HG02981 (cell line): ENCODE measurements at regions not wholly inside any gene's neighbourhood (a gene's known extent, or its start where the extent isn't known, plus 50 kb on each side); places are given as distances from the start of the nearest gene placed in this dataset.

Experiments used
- ATAC-seq: cut with Tn5 transposase; IDR thresholded peaks from one replicate; pipeline ENCODE4 v1.9.1; 2021; ENCODE audit warnings: mild to moderate bottlenecking, moderate library complexity; ENCODE audit not compliant: unreplicated experiment

DNA sequence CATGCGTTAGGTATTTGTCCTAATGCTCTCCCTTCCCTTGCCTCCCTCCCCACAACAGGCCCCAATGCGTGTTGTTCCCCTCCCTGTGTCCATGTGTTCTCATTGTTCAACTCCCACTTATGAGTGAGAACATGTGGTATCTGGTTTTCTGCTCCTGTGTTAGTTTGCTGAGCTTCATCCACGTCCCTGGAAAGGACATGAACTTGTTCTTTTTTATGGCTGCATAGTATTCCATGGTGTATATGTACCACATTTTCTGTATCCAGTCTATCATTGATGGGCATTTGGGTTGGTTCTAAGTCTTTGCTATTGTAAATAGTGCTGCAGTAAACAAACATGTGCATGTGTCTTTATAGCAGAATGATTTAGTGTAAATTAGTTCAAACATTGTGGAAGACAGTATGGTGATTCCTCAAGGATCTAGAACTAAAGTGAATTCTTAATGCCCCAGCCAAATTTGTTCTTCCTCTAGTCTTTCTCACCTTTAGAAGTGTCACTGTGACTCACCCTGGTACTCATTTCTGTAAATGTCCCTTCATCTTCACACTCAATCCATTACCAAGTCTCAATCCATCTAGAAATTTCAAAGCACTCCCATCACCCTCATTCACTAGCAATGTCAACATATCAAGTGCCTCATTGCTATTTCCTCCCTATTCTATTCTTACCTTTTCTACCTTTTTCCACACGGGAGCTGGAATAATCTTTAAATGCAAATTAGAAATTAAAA is 123.9 kb downstream of the MREG start:
- ATAC-seq, result peak; percentile 52

DNA sequence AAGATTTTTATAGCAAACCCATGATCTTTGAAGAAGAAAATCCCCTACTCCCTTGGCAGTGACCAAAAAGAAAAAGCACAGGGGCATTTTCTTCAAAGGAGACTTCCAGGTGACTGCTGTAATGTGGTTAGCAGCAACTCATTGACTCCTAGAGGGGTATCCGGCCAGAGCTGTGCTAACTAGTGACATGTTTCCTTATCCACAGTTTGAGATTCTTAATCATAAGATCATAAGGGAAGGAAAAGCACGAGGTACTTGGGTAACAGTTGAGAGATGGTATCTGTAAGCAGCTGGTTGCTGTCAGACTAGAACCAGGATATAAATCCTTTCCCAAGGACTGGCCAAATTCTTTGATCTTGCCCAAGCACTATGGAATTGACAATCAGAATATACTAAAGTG is 124.7 kb downstream of the MREG start:
- no peak for ATAC-seq

DNA sequence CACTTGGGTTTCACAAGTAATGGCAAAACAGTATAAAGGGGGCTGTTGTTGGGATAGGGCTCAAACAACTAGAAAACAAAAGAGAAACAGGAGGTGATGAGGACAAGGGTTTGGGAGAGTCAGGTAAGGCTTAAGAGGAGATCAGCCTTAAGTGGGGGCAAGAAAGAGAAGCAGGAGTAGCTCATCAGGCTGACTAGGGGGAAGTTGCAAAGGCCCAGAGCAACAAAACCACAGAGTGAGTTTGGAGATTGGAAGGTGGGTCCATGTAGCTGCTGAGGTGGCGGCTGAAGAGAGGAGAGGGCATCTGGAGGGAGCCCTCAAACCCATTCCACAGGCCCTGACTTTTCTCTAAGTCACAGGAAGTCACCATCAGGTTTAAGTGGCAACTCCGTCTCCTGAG is 126.0 kb downstream of the MREG start:
- no peak for ATAC-seq

DNA sequence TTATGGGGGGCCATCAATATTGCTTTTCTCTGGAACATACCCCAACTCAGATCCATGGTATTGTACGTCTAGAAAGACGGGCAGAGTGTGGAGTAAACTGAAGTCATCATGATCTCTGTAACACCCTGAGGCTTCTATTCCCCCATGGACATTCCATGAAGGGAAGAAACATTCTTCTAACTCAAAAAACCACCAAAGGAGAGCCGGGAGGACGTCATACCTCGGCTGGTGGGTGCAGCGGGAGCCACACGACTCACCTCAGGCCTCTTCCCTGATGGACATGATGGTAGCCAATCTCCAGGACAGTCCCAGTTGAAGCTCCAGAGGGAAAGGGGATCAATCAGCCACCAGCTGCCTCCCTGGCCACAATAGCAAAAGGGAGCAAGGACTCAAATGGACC is 127.3 kb downstream of the MREG start:
- no peak for ATAC-seq

DNA sequence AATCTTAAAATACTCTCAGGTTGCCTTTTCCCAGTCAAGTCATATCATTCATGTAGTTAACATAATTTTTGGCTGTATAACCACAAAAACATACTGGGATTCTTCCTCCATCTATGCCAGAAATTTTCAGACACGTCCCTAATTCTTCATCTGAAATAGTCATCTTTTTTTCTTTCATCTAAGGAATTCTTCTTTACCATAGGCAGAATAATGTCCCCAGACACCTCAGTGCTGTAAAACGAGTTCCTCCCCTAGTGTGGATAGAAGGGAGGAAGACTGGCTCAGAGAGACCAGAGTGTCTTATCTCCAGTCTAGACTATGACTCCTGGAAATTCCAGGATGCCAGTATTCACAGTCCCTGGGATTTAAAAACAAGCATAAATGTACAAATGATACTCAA is 127.8 kb downstream of the MREG start:
- ATAC-seq, result no peak

DNA sequence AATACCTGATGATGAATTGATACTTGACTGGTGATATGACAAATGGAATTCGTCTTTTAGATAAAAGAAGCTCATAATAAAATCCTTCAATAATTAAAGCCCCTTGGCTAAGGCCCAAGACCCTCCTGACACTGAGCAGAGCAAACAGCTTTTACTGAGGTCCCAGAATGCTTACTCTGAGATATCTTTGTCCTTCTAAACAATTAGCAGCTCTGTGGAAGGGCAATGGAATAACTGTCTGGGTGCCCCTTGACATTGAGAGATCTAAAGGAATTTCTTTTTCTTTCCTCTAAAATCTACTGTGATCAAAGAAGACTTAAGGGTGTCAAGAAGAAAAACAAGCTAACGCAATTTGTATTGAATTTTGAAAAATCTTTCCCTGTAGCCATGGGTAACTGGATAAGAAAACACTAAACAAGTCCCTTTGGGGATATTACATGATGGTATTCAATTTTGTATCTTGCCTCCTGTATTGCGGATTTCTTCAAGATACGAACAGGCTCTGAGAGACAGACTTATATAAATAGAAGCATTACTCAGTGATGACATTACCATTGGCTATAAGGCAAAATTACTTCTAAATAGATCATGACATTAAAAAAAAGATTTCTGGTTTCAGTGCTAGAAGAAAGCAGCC is 128.8 kb downstream of the MREG start:
- ATAC-seq, result no peak

DNA sequence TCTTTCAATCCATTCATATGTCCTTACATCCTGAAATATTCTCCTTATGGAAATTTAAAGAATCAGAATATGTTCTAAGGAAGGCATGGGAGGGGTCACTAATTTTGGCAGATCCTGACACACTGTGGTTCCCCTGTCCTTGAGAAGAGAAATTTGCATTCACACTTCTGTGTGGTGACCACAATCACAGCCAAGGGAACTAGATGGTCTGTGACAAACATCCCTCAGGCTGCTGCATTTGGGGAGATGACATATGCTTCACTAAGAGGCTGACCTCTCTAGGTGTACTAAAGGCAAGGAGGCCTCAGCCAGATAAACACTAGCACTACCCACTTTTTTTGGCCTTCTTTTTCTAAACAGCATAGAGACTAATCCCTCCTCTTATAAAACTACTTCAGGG is 129.6 kb downstream of the MREG start:
- ATAC-seq, result peak; percentile 74

DNA sequence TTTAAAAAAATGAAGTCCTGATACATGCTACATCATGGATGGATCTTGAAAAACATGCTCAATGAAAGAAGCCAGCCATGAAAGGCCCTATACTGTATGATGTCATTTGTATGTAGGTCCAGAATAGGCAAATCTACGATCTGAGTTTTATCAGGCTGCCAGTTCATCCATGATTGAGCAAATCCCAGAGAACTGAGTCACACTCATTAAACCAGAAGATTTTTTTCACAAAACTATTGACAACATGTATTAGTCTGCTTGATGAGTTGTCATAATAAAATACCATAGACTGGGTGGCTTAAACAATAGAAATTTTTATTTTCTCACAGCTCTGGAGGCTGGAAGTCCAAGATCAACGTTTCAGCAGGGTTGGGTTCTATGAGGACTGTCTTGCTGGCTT is 130.7 kb downstream of the MREG start:
- no peak for ATAC-seq

DNA sequence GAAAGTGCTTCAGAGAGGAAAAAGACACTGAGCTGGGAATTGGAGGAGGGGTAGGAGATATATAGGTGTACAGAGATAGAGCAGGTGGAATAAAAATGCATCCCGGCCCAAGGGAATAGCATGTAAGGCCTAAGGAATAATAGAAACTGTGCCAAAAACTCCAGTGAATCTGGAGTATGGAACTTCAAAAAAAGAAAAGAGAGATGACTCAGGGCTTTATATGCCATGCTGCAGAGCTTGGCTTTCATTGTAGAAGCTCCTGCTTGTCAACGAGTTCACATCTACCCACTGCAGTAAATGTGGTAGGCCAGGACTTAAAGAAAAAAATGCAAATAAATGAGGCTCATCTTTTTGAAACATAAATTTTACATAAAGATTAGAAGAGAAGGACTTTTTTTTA is 131.8 kb downstream of the MREG start:
- ATAC-seq, result no peak

DNA sequence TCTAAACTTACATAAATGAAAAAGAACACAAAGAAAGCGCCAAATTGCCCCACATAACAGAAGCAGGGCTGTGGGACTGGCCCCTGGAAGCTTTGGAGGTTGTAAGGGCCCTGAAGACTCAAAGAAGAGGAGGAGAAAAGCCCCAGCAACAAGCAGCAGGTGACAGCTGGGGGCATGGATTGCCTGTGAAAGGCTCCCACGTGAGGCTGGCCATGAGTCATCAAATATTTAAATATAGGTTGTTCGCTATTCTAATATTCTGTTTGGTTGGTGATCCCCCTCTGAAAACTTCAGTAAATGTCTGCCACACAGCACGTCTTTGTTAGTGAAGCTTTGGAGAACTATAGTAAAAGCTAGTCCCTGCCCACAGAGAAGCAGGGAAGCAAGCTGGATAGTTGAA is 132.4 kb downstream of the MREG start:
- peak; percentile 59 for ATAC-seq

DNA sequence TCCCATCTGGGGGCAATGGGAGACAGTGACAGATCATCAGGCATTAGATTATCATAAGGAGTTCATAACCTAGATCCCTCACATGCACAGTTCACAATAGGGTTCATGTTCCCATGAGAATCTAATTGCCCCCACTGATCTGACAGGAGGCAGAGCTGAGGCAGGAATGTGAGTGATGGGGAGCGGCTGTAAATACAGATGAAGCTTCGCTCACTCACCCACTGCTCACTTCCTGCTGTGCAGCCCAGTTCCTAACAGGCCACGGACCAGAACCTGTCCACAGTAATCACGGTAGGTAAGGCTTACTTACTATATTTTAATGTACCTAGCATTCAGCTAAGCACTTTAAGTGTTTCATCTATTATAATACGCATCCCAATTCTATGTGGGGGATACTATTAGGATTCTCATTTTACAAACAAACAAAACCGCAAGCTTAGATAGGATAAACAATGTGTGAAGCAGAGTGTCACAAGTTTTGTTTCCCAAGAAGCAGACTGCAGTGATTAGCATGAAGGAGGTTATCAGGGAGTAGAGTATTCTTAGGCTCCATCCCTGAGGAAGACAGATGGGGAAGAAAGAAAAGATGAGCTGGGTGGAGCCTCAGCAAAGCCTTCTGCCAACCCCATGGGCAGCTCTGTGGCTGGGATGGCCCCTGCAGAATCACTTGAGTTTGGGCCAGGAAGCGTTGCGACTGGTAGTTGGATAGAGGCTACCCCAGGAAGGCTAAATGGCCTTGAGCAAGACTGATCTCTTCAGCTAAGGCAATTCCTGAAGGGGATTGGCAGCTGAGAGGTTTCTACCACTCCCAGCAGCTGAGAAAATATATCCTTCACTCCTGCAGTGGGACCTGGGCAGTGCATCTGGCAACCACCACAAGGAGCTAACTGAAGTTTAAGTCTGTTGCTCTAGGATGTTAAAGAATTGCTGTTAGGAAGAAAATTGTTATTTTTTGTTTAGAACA is 133.1 kb downstream of the MREG start:
- no peak for ATAC-seq

DNA sequence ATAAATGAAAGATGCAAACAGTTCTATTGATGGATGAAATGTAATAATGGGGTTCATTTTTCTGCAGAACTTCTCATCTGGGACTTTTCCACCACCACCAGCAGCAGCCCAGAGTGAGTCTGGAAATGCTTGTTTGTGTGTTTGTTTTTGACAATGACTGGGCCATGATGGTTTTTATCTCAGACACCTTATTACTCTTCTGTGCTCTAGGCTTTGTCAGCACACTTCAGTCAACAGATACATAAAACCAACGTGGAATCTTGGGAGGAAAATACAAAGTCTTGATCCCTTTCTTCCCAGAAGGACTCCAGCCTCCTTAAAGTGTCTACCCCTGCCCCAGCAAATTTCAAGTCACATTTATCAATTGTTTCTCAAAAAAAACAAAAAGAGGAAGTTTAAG is 134.0 kb downstream of the MREG start:
- ATAC-seq, result no peak

DNA sequence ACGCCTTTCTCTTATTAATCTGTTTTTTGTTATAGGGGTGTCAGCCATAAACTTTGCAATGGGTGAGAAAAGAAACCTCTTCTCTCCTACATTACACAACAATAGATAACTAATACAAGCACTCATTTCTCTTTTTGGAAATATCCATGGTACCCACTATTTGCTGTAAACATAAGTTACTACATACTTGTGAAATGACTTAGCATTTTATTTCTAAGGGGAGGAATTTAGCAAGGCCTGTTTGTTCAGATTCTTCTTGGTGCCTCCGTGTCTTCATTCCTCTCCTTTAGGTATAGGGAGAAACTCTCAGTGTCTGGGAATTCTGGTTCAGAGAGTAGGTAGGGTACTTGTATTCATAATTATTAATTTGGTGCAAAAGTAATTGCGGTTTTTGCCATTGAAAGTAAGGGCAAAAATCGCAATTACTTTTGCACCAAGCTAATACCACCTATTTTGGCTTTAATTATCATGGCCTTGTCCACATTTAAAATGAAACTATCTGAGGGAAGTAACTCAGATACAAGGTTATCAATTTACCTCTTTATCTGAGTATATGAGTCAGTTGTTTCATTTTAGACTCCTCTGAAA is 134.8 kb downstream of the MREG start:
- ATAC-seq, result peak; percentile 43

DNA sequence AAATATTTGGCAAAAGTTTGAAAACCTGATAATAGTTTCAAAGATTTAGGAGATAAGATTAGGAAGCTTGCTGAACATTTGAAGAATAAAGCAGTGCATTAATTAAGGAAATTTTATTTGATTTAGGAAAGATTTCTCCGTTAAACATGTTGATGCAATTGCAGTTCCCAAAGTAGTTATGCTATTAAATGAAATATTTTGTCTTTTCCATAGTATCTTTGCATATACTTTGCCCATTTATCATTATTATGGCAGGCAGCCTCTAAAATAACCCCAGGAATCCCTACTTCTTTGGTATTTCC is 136.5 kb downstream of the MREG start:
- no peak for ATAC-seq

DNA sequence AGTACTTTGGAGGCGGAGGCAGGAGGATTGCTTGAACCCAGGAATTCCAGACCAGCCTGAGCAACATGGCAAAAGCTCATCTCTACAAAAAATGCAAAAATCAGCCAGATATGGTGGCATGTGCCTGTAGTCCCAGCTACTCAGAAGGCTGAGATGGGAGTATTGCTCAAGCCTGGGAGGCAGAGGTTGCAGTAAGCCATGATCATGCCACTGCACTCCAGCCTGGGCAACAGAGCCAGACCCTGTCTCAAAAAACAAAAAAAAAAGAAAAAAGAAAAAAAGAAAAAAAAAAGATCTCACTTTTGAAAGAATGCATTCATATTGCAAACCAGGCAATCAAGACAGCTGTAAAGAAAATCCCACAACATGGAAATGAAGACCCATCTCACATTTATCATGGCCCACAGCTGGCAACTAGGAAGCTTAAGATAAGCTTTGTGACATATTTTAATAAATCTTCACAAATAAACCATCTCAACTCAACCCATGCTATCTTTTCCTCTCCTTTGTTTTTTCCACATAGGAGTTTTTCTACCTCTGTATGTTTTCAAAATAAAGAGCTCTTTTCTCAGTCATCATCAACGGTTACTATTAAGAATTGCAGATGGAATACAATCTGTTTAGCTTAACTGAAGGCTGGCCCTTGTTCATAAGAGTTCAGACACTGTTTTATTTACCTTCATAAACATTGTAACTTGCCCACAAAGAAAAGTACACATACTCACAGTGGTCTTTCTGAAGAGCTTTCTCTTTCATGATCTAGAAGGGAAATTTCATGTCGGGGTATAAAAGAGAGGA is 137.0 kb downstream of the MREG start:
- ATAC-seq, result no peak

DNA sequence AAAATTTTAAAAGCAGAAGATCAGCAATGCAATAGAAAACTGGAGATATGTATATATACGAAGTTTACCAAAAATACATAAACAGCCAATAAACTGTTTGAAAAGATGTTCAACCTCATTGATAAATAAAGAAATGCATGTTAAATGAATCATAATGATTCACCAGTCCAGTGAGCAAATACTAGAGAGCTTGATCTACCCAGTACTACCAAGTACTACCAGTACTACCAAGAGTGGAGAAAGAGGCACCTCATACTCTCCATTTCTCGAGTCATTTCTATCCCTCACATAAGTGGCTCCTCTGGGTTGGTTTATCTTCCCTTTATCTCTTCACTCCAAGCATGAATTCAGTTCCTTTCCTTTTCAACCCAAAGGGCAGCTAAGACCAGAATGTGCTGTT is 138.9 kb downstream of the MREG start:
- ATAC-seq, result no peak

DNA sequence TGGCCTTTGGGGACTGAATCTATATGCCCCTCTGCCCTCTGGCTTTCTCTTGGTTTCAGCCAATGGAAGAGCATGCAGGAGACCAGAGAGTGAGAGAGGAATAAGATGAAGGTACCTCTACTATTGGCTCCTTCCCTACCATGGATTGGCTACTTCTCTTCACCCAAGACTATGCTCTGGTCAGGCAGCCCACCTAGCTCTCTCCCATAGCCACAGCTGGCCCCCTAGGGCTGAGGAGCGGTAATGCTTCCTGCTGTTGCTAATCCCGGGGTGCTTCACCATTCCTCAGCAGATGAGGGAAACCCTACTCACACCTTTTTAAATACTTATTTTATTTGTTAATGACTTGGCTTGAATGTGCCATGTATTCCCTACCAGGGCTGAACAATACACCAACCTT is 142.4 kb downstream of the MREG start:
- ATAC-seq, result peak; percentile 68

DNA sequence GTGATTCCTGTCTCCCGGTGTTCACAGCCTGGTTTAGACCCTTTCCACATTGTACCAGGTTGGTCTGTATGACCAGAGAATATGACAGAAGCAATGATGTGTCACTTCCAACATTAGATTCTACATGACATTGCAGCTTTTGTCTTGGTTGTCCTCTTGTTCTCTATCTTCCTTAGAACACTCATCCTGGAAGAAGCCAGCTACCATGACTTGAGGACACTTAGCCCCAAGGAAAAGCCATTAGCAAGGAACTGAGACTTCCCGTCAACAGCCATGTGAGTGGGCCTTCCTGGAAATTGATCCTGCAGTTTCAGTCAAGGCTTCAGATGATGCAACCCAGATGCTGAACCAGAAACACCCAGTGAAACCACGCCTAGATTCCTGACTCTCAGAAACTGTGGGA is 143.3 kb downstream of the MREG start:
- no peak for ATAC-seq

DNA sequence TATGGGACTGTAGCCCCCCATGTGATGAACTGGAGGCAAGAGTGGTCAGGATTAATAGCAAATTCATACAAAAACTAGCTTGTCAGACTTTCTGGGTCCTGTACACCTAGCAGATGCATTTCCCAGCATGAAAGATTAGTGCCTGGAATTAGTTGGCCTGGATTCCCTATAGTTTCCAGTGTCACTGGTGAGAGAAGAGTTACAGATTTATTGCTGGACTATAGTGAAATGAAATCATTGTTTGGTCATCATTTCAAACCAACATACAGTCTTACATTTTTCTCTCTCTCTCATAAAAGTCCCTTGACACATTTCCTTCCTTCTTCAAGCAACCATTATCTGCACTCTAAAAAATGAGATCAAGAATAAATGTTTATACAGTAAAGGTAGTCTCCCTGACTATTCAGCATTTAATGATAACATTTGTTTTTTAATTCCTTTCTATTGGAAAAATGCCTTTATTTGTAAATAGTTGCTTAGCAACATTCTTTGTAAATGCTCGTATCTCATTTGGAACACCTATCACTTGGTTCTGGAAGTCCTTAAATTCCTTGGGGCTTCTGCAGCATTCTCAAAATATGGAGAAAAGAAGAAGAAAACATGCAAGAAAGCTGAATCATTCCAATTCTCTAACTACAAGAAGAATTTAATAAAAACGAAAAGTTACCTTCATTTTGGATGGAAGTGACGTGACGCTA is 144.4 kb downstream of the MREG start:
- ATAC-seq, result no peak

DNA sequence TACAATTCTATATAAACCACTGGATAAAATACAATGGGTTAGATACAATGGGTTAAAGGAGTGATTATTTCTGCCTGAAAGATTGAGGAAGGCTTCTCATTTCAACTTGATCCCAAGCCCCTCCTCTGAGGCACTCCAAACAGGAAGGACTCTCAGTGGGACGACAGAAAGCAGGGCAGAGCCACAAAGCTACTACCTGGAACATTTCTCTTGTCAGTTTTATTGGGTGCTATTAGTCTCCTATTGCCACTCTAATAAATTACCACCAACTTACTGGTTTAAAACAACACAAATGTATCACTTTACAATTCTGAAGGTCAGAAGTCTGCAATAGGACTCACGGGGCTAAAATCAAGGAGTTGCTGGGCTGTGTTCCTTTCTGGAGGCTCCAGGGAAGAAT is 146.7 kb downstream of the MREG start:
- ATAC-seq, result no peak
